HG02970 (cell line): ENCODE measurements at regions not wholly inside any gene's neighbourhood (a gene's known extent, or its start where the extent isn't known, plus 50 kb on each side); places are given as distances from the start of the nearest gene placed in this dataset.
"Not testable (repeated sequence)": the region's sequence is repeated elsewhere in the genome, so short reads cannot be mapped to it uniquely, and the experiment has no call there.

Source experiments
- ATAC-seq: cut with Tn5 transposase; IDR thresholded peaks from one replicate; pipeline ENCODE4 v1.9.1; 2021; ENCODE audit warnings: mild to moderate bottlenecking, moderate library complexity, moderate number of reproducible peaks; ENCODE audit not compliant: unreplicated experiment, low FRiP score

GRCh38 chr18:43786893-43787292, 509.6 kb upstream of the SYT4 start:
- ATAC-seq = no peak

- ATAC-seq = not testable (repeated sequence)
Observed at GRCh38 chr18:43787721-43788120, 510.4 kb upstream of the SYT4 start.

DNA sequence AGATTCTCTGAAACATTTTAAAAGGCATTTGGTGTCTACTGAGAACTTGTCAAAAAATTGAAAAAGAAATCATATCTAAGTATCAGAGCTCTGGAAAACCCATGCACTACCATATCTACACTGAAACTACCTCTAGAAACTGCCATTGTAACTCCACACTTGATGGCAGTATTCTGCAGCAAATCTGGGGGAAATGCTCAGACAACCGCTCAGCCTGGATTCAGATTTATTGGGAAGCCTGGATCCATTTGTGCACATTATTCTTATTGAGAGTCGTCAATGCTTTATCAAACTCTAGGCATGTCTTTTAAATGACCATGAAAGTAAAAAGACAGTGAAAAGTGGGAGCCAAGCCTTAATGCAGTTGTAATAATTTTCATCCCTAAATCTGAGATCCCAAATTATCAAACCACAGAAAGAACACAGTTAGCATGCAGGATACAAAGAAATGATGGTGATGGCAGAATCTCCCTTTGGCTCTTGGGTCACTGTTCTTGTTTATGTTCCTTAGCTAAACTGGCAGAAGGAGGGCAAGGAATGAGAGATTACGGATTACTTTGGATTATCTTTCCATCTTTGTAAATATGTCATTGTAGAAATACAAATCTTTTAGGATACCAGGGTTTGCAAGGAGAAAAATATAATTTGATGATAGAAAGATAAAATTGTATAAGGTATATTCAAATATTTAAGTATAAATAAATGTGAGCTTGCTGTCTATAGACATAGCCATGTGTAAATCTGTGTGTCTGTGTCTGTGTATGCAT, 512.1 kb upstream of the SYT4 start:
- ATAC-seq = no peak

GRCh38 chr18:43793910-43794309, 516.6 kb upstream of the SYT4 start:
- ATAC-seq = no peak

- ATAC-seq = no peak
Observed at GRCh38 chr18:43794363-43794762, 517.1 kb upstream of the SYT4 start.

- no peak for ATAC-seq
Observed at GRCh38 chr18:43797347-43797746, 520.1 kb upstream of the SYT4 start.

DNA sequence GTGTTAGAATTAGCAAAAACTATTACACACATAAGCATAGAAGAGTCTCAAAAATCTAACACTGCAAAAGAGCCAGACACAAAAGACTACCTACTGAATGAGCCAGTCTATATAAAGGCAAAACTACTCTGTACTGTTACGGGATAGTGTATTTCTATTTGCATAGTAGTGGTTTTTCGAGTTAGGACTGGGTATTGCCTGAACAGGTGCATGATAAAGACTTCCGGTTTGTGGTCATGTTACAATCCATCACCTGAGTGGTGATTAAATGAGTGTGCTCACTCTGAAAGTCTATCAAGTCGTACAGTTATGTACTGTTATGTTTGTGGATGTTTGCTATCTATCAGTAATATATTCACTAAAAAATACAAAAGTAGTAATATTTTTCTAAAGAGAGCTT, 523.3 kb upstream of the SYT4 start:
- ATAC-seq = no peak

GRCh38 chr18:43805646-43806194, 528.4 kb upstream of the SYT4 start:
- no peak for ATAC-seq

DNA sequence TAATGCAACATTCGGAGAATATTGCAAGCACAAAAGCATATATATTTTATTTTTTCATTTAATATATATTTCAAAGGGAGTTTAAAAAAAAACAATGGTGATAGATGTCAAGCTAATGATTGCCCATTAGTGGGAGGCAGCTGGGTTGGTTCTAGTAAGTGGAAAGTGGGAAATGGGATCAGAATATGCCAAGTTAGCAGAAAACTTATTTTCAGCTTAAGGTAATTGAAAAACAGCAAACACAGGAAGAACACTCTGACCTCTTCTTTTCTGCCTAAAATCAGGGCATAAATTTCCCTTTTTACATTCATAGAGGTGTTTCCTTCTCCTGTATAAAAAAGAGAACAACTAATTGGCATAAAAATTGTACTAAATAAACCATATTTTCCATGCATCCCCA, 535.3 kb upstream of the SYT4 start:
- ATAC-seq = no peak

- ATAC-seq = no peak
Observed at GRCh38 chr18:43819397-43819796, 542.1 kb upstream of the SYT4 start.

DNA sequence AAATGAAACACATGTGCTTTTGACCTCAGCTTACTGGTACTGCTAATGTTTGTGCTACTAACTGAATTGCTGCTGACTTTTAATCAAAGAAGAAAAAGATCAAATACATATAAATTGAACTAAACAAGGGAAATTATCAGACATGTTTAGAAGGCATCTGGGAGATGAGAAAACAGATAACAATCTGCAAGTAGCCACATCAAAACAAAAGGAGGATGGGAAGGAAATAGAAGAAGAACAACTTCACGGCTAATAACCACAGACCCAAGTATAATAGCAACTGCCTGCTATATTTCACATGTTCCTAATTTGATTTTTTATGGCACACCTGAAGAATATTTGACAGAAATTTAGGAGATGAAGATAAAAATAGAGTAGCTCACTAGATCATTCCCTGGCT, 542.6 kb upstream of the SYT4 start:
- no peak for ATAC-seq

DNA sequence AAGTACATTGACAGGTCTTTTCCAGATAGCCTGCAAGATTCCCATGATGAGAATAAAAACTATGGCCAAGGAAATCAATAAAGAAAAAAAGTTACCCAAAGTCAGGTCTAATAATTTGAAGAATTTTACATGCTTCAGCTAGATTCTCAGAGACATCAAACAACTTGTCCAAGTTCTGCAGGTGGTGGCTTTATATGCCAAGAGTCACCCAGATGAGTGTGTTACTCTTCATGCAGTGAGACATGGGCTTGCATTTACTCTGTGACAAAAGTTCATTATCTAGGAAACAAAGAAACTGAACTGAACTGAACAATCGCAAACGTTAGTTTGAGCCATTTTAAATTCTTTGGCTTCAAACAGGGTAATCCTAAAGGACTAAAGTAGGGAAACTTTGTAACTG, 548.5 kb upstream of the SYT4 start:
- ATAC-seq = no peak

DNA sequence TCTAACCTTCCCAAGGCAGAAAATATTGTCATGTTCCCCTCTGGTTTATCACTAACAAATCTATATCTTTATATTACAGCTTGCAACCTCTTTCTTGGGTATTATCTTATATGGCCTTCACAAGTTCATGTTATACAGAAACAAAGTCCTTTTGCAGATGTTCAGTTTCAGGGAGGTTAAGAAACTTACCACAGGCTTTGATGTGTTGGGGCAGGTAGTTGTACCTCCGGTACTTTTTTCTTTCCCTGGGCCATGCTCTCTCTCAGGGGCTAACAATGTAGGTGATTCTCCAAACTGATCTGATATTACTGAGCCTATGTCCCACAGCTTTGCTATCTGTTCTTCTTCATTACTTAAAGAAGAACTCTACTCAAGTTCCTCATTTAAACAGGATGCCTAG, 548.9 kb upstream of the SYT4 start:
- no peak for ATAC-seq

- no peak for ATAC-seq
Observed at GRCh38 chr18:43827311-43827710, 550.0 kb upstream of the SYT4 start.

GRCh38 chr18:43830303-43830702, 553.0 kb upstream of the SYT4 start:
- no peak for ATAC-seq

- ATAC-seq = no peak
Observed at GRCh38 chr18:43830947-43831346, 553.7 kb upstream of the SYT4 start.

DNA sequence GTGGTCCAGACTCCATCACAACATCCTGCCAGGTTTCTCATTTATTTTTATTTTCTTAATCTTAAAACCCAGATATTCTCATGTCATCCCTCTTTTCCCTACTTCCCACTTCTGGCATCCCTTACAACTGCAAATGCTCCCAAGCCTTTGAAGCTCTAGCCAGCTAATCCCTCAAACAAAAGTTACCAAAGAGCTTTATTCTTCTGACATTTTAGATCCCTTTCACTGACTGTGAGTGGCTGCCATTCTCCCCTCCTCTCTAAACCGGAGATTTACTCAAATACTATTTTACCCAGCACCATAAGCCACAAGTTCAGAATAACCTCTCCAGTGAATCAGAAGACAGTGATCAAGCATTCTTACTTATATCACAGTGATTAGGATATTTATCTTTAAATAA, 569.0 kb upstream of the SYT4 start:
- ATAC-seq = no peak

- ATAC-seq = no peak
Observed at GRCh38 chr18:43847164-43848091, 570.1 kb upstream of the SYT4 start.

DNA sequence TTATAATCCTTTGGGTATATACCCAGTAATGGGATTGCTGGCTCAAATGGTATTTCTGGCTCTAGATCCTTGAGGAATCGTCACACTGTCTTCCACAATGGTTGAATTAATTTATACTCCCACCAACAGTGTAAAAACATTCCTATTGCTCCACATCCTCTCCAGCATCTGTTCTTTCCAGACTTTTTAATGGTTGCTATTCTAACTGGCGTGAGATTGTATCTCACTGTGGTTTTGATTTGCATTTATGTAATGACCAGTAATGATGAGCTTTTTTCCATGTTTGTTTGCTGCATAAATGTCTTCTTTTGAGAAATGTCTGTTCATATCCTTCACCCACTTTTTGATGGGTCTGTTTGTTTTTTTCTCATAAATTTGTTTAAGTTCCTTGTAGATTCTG, 572.5 kb upstream of the SYT4 start:
- ATAC-seq = not testable (repeated sequence)

DNA sequence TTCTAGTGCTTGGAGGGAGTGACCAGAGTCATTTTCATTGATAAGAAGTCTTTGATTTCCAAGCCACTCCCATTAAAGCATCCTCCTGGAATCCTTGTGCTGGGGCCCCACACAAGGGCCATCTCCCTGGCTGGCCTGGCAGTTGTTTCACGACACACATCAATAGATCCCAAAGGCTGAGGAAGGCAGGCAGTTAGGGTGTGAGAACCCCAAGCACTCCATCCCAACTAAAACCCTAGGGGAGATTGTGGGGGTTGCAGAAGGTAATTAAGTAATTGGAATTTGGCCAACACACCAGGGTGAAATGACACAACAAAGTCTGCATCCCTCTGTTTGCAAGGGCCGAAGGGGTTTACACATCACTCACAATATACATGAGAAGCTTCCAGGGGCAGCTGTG, 578.1 kb upstream of the SYT4 start:
- no peak for ATAC-seq

DNA sequence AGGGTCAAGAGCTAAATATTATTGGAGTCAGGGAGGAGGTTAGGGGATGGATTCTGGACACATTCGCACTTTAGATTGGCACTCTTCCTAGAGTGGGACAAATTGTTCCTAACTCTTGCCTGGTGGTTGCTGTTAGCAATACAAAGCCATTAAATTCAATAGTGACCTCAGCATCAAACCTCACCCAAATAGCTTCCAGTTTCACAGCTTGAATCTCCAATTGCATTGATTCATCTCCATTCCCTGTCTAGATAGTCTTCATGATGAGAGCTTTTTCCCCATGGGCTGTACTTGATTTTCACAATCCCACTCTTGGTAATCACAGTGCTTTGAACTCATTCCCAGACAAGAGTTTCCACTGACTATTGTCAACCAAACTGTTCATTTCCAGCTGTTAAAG, 585.9 kb upstream of the SYT4 start:
- no peak for ATAC-seq
